H1 (cell line): ENCODE measurements at regions not wholly inside any gene's neighbourhood (a gene's known extent, or its start where the extent isn't known, plus 50 kb on each side); places are given as distances from the start of the nearest gene placed in this dataset.

Source experiments
- CTCF ChIA-PET: fragments of 300-600 bp; sonication (Branson Sonifier 250); formaldehyde crosslinking; loops from one replicate; lab custom pipeline; 2021; ENCODE audit not compliant: partially characterized antibody; lab: Charles Lee
- POLR2A ChIA-PET: fragments of 300-600 bp; sonication (Branson Sonifier 250); formaldehyde crosslinking; loops from one replicate; lab custom pipeline; 2021; ENCODE audit warnings: inconsistent platforms; ENCODE audit not compliant: partially characterized antibody; lab: Charles Lee
- DNase-seq, 2 experiments: peaks; one replicate each; pipeline versions ENCODE4 v3.0.0 to v3.0.0-alpha.2; 2010 to 2022; ENCODE audit warnings: low spot score in 2 of 2, low read depth in 1 of 2, mixed read lengths in 1 of 2
- FAIRE-seq: peaks from 2 replicates; lab custom pipeline; 2011; peaks lifted over from hg19 to GRCh38; lab: Jason Lieb, UNC
- H2AFZ ChIP-seq: 2 replicates; pipeline ENCODE4 v1.8.1; 2012; ENCODE audit warnings: low read length, inconsistent platforms
- H2AK5ac ChIP-seq: 2 replicates; pipeline ENCODE4 v1.6.1; 2013; ENCODE audit warnings: low read depth, low read length
- H2BK120ac ChIP-seq: replicated peaks from 2 replicates; pipeline ENCODE3; 2013; ENCODE audit warnings: low read depth, low read length, inconsistent platforms
- H2BK12ac ChIP-seq: 2 replicates; pipeline ENCODE4 v1.6.1; 2013; ENCODE audit warnings: low read depth, low read length
- H2BK15ac ChIP-seq: 2 replicates; pipeline ENCODE4 v1.6.1; 2013; ENCODE audit warnings: low read length
- H2BK20ac ChIP-seq: 2 replicates; pipeline ENCODE4 v1.6.1; 2013; ENCODE audit warnings: low read length
- H2BK5ac ChIP-seq: 2 replicates; pipeline ENCODE4 v1.6.1; 2013; ENCODE audit warnings: low read depth, low read length
- H3K14ac ChIP-seq: 2 replicates; pipeline ENCODE4 v1.6.1; 2013; ENCODE audit warnings: inconsistent platforms; ENCODE audit not compliant: insufficient read length
- H3K18ac ChIP-seq: 2 replicates; pipeline ENCODE4 v1.6.1; 2013; ENCODE audit warnings: low read length; ENCODE audit errors: extremely low read depth
- H3K23ac ChIP-seq: 2 replicates; pipeline ENCODE4 v1.6.1; 2013; ENCODE audit warnings: inconsistent platforms; ENCODE audit not compliant: insufficient read length
- H3K23me2 ChIP-seq: 2 replicates; pipeline ENCODE4 v1.6.1; 2013; ENCODE audit warnings: low read depth, low read length
- H3K27ac ChIP-seq: 2 replicates; pipeline ENCODE4 v1.6.1; 2011; ENCODE audit warnings: low read depth, low read length, inconsistent platforms
- H3K27me3 ChIP-seq, 4 experiments: replicated peaks in 1 of 4; 1 replicate in 1 of 4; 2 replicates in 3 of 4; pipeline versions ENCODE4 v1.6.1 to v1.8.1; 2011 to 2013; ENCODE audit warnings: low read length in 3 of 4, mild to moderate bottlenecking in 3 of 4, inconsistent platforms in 2 of 4, mixed read lengths in 2 of 4, moderate library complexity in 1 of 4; ENCODE audit not compliant: control insufficient read depth in 3 of 4, insufficient read depth in 3 of 4; ENCODE audit errors: extremely low read depth in 1 of 4
- H3K36me3 ChIP-seq, 4 experiments: 2 replicates each; pipeline versions ENCODE4 v1.6.1 to v1.8.1; 2011 to 2013; ENCODE audit warnings: mild to moderate bottlenecking in 4 of 4, low read length in 3 of 4, moderate library complexity in 2 of 4, control low read depth in 1 of 4, inconsistent platforms in 1 of 4; ENCODE audit not compliant: insufficient read depth in 4 of 4, control insufficient read depth in 2 of 4
- H3K4ac ChIP-seq: replicated peaks from 2 replicates; pipeline ENCODE3; 2013; ENCODE audit warnings: low read length, low read depth, mixed read lengths, inconsistent platforms; ENCODE audit not compliant: insufficient read length
- H3K4me1 ChIP-seq, 4 experiments: replicated peaks in 1 of 4; 1 replicate in 1 of 4; 2 replicates in 3 of 4; pipeline versions ENCODE4 v1.6.1 to v1.8.1; 2011 to 2013; ENCODE audit warnings: low read length in 3 of 4, inconsistent platforms in 2 of 4, mixed read lengths in 1 of 4; ENCODE audit not compliant: insufficient read depth in 4 of 4, control insufficient read depth in 3 of 4
- H3K4me2 ChIP-seq, 2 experiments: 2 replicates each; pipeline versions ENCODE4 v1.6.1 to v1.8.1; 2011 to 2013; ENCODE audit warnings: low read depth in 2 of 2, low read length in 2 of 2, control low read depth in 1 of 2, inconsistent platforms in 1 of 2, mild to moderate bottlenecking in 1 of 2; ENCODE audit not compliant: insufficient read depth in 1 of 2
- H3K4me3 ChIP-seq, 4 experiments: fragments of 200-600, 300-600 bp in 1 of 4; sonication (generic), shearing (Covaris generic), sonication (Bioruptor Twin) in 1 of 4; 2 replicates each; pipeline versions ENCODE4 v1.5.1 to v1.8.1; 2011 to 2016; ENCODE audit warnings: low read length in 4 of 4, low read depth in 3 of 4, control low read depth in 2 of 4, inconsistent platforms in 2 of 4, mild to moderate bottlenecking in 2 of 4, mixed read lengths in 1 of 4, moderate library complexity in 1 of 4; ENCODE audit not compliant: insufficient read depth in 2 of 4; ENCODE audit errors: extremely low read depth in 1 of 4
- H3K56ac ChIP-seq: replicated peaks from 2 replicates; pipeline ENCODE3; 2013; ENCODE audit warnings: low read depth, mild to moderate bottlenecking, mixed read lengths, low read length, inconsistent platforms; ENCODE audit not compliant: insufficient read length
- H3K79me1 ChIP-seq: 2 replicates; pipeline ENCODE4 v1.6.1; 2013; ENCODE audit warnings: low read depth, low read length, control low read depth
- H3K79me2 ChIP-seq, 2 experiments: 2 replicates each; pipeline versions ENCODE4 v1.6.1 to v1.8.1; 2012 to 2013; ENCODE audit warnings: low read length in 2 of 2, mild to moderate bottlenecking in 2 of 2, inconsistent platforms in 1 of 2; ENCODE audit not compliant: insufficient read depth in 2 of 2, control insufficient read depth in 1 of 2
- H3K9ac ChIP-seq, 4 experiments: replicated peaks in 1 of 4; 1 replicate in 1 of 4; 2 replicates in 3 of 4; pipeline versions ENCODE4 v1.6.1 to v1.8.1; 2011 to 2013; ENCODE audit warnings: low read depth in 3 of 4, low read length in 3 of 4, control low read depth in 2 of 4, mild to moderate bottlenecking in 2 of 4, moderate library complexity in 2 of 4, inconsistent platforms in 1 of 4; ENCODE audit errors: extremely low read depth in 1 of 4
- H3K9me3 ChIP-seq, 2 experiments: 2 replicates each; pipeline versions ENCODE4 v1.6.1 to v1.8.1; 2012 to 2013; ENCODE audit warnings: mild to moderate bottlenecking in 2 of 2, moderate library complexity in 2 of 2, control low read depth in 1 of 2, inconsistent platforms in 1 of 2, low read depth in 1 of 2, low read length in 1 of 2, mixed read lengths in 1 of 2; ENCODE audit not compliant: insufficient read depth in 2 of 2
- H4K20me1 ChIP-seq, 2 experiments: replicated peaks in 1 of 2; 2 replicates each; pipeline versions ENCODE3 to v1.8.1; 2011 to 2013; ENCODE audit warnings: inconsistent platforms in 2 of 2, low read length in 2 of 2, mild to moderate bottlenecking in 1 of 2; ENCODE audit not compliant: insufficient read depth in 2 of 2, control insufficient read depth in 1 of 2
- H4K5ac ChIP-seq: 2 replicates; pipeline ENCODE4 v1.6.1; 2013; ENCODE audit warnings: low read length, low read depth, mixed read lengths, inconsistent platforms; ENCODE audit not compliant: insufficient read length
- H4K8ac ChIP-seq: 2 replicates; pipeline ENCODE4 v1.8.0; 2013; ENCODE audit warnings: mild to moderate bottlenecking, moderate library complexity, low read length, inconsistent platforms; ENCODE audit not compliant: insufficient read depth; ENCODE audit errors: extremely low read depth
- H4K91ac ChIP-seq: replicated peaks from 2 replicates; pipeline ENCODE3; 2013; ENCODE audit warnings: low read length, mixed read lengths, inconsistent platforms; ENCODE audit not compliant: insufficient read length
- GTF2F1 ChIP-seq: IDR thresholded peaks from 2 replicates; pipeline ENCODE4 v1.6.1; 2012; ENCODE audit warnings: low read depth, low read length, improper control_type of control experiment, borderline replicate concordance
- WGBS, 2 experiments: shearing (Covaris generic) in 1 of 2; methylation state at CpG; one replicate each; pipeline versions ENCODE4 v1.1.6 to v1.1.7; 2013 to 2015; ENCODE audit warnings: low lambda C conversion rate in 2 of 2, mixed read lengths in 2 of 2, inconsistent platforms in 1 of 2, low coverage in 1 of 2, missing lambda C conversion rate in 1 of 2; ENCODE audit not compliant: insufficient replicate concordance in 2 of 2, insufficient coverage in 1 of 2, insufficient read length in 1 of 2; ENCODE audit errors: extremely low coverage in 1 of 2, missing lambda C conversion rate in 1 of 2; 5-methylcytosine and 5-hydroxymethylcytosine counted together

DNA sequence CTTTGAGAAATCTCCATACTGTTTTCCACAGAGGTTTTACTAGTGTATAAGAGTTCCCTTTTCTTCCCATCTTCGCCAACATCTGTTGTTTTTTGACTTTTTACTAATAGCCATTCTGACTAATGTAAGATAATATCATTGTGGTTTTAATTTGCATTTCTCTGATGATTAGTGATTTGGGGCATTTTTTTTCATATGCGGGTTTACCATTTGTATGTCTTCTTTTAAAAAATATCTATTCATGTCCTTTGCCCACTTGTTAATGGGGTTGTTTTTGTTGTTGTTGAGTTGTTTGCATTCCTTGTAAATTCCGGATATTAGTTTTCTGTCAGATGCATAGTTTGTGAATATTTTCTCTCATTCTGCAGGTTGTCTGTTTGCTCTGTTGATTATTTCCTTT is 167.1 kb downstream of the PRL start:
- Histone ChIP-seq H4K20me1 (no peaks in the 10 kb centered on the region), H3K4me2 (no peak overlapping the region), H3K79me1 (no peaks in the 10 kb centered on the region), H3K4me3 (no peak overlapping the region), H3K14ac (no peak overlapping the region), H4K91ac (no peak overlapping the region), H2BK15ac (no peak overlapping the region), H2BK120ac (no peak overlapping the region), H2BK12ac (no peak overlapping the region), H4K8ac (no peak overlapping the region), H3K4ac (no peak overlapping the region), H3K4me1 (no peaks in the 10 kb centered on the region), H2BK5ac (no peak overlapping the region), H3K56ac (no peak overlapping the region), H2AFZ (no peak overlapping the region), H3K79me2 (peaks cover 0 to 13% of the 10 kb centered on the region in 2 experiments; a peak in 2 of 4 replicates), H3K18ac (no peak overlapping the region), H3K36me3 (peaks cover 0 to 14% (median 0%) of the 10 kb centered on the region in 4 experiments; a peak in 2 of 8 replicates), H2BK20ac (no peak overlapping the region), H4K5ac (no peak overlapping the region), H3K27me3 (no peaks in the 10 kb centered on the region), H3K23ac (no peak overlapping the region), H3K9ac (no peak overlapping the region), H2AK5ac (no peak overlapping the region), H3K9me3 (peaks cover 8 to 11% of the 10 kb centered on the region in 2 experiments; a peak in 3 of 4 replicates), H3K27ac (no peak overlapping the region), H3K23me2 (no peaks in the 10 kb centered on the region)
- TF ChIP-seq GTF2F1, result no peak
- ChIA-PET POLR2A (no interaction called here), CTCF (no interaction called here)
- DNase-seq (no peak), FAIRE-seq (no peak)
- WGBS, 2 experiments, result 85% methylated on average over 3 of the region's 3 CpGs; no CpG with 5 or more reads in 1 of the 2 experiments
